ENCODE measurements at regions not wholly inside any gene's neighbourhood (a gene's known extent, or its start where the extent isn't known, plus 50 kb on each side); places are given as distances from the start of the nearest gene placed in this dataset.

DNA sequence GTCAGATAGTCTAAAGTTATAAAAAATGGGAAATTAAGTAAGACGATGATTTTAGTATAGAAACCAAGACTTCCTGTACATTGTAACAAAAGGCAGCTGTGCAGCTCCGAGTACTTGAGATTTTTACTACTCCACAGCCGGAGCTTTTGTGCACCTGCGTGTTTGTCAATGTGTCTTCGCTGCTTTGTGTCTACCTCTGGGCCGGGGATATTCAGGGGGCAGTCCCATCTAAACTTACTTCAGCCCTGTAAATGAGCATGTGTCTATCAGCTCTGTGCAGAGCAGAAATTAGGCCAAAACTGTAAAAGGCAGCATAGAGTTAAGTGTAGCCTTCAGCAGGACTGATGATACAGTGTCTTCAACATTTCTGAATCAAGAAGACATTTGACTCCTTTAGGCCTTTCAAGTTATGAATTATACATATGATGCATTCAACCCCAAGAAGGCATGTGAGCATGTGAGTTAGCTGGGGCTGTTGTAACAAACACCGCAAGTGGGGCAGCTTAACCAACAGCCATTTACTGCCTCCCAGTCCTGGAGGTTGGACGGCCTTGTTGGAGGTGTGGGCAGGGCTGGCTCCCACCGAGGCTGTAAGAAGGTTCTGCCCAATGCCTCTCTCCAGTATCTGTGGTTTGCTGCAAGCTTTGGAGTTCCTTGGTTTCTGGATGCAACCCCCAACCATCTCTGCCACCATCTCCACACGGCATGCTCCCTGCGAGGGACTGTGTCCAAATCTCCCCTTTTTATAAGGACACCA is 191.0 kb upstream of the IRS2 start:
- DNase-seq (ENCODE audit: extremely low spot score) = no peak
- ChIA-PET POLR2A (interaction anchor here (0.6 kb wide), 1 partner anchor 563 kb away, joined by 3 read pairs; no protein-coding TSS in a partner anchor), CTCF (no interaction called here)
- no peak for TF ChIP-seq CTCF (IDR thresholded peaks at IDR 0.05; ENCODE audit: control extremely low read depth, extremely low read depth, low read depth, missing control alignments)

DNA sequence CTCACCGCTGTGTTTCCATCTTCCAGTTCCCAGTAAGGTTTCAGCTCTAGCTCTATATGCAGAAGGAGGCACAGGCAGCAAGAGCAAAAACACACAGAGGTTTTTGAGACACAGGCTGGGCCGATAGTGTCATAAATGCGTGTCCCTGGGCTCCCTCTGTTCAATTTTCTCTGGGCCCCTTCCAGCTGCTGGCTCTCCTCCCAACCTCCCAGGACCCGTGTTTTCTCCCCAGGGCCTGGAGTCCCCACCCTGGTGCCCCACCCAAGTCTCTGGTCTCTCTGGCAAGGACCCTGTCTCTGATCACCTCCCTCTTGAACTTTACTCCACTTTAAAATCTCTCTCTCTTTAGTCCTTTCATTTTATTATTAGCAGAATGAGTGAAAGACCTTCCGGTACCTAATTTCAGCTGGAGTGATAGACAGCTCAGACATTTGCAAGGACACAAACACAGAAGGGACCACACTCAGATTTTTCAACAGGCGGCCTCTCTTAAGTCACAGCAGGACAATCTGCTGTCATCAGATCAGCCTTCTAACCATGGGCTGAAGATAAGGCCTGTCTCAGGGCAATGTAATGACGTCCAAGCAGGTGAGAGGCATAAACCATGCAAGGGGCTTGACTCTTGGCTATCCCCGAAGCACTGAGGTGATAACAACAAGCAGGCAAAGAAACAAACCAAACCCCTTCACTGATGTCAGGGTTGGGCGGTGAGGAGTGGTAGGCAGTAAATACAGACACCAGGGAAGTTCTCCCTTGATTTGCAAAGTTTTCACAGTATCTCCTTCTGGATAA is 190.0 kb upstream of the IRS2 start:
- TF ChIP-seq CTCF (IDR thresholded peaks at IDR 0.05; ENCODE audit: control extremely low read depth, extremely low read depth, low read depth, missing control alignments) = no peak
- DNase-seq (ENCODE audit: extremely low spot score) = no peak
- CTCF ChIA-PET = interaction anchor here (1.0 kb wide), 1 partner anchor 26 kb away, joined by 3 read pairs; no protein-coding TSS in a partner anchor
- POLR2A ChIA-PET = no interaction called here

- no peak for TF ChIP-seq CTCF (IDR thresholded peaks at IDR 0.05; ENCODE audit: control extremely low read depth, extremely low read depth, low read depth, missing control alignments)
- no peak for DNase-seq (ENCODE audit: extremely low spot score)
- ChIA-PET CTCF (no interaction called here), POLR2A (no interaction called here)
Observed at GRCh38 chr13:109974354-109974753, 188.0 kb upstream of the IRS2 start.

DNA sequence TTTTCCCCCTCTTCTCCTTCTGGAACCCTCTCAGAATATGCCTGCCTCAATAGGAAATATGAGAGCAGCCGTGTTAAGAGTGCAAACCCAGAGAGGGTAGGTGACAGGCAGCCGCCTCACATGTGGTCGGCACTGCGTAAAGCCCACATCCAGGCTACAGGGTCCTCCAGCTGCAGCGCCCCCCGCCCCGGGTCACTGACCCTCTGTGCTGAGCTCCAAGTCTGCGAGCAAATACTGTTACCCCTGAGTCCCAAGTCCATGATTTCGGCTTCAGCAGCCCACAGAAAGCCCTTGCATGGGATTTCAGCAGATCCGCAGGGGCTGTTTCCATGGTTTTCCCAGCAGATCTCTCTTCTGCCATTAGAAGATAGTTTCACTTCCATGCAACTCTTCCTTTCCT is 186.9 kb upstream of the IRS2 start:
- ChIA-PET POLR2A (no interaction called here), CTCF (no interaction called here)
- no peak for TF ChIP-seq CTCF (IDR thresholded peaks at IDR 0.05; ENCODE audit: control extremely low read depth, extremely low read depth, low read depth, missing control alignments)
- no peak for DNase-seq (ENCODE audit: extremely low spot score)

GRCh38 chr13:109971456-109972090 is 185.2 kb upstream of the IRS2 start:
- ChIA-PET POLR2A (no interaction called here), CTCF (interaction anchor here (1.9 kb wide), 1 partner anchor 11 kb away, joined by 6 read pairs; no protein-coding TSS in a partner anchor)
- no peak for DNase-seq (ENCODE audit: extremely low spot score)
- no peak for TF ChIP-seq CTCF (IDR thresholded peaks at IDR 0.05; ENCODE audit: control extremely low read depth, extremely low read depth, low read depth, missing control alignments)

GRCh38 chr13:109971006-109971405 is 184.6 kb upstream of the IRS2 start:
- POLR2A ChIA-PET = no interaction called here
- CTCF ChIA-PET = interaction anchor here (1.9 kb wide), 1 partner anchor 10 kb away, joined by 6 read pairs; no protein-coding TSS in a partner anchor
- DNase-seq (ENCODE audit: extremely low spot score) = no peak
- no peak for TF ChIP-seq CTCF (IDR thresholded peaks at IDR 0.05; ENCODE audit: control extremely low read depth, extremely low read depth, low read depth, missing control alignments)

Data from GM10248 (cell line).